Right atrium auricular region (tissue), 2 donors: ENCODE measurements at regions not wholly inside any gene's neighbourhood (a gene's known extent, or its start where the extent isn't known, plus 50 kb on each side); places are given as distances from the start of the nearest gene placed in this dataset.

Experiments
- DNase-seq: peaks from one replicate; pipeline ENCODE4 v3.0.0-alpha.2; 2019; ENCODE audit warnings: low spot score
- H3K27ac ChIP-seq, 2 donors: fragments of 200-600 bp; sonication (generic); 1 replicate in 1 of 2; 2 replicates in 1 of 2; pipeline ENCODE4 v1.5.1; 2016 to 2019
- H3K27me3 ChIP-seq, 2 donors: fragments of 200-600 bp; sonication (generic); one replicate each; pipeline versions ENCODE4 v1.5.1 to v1.6.0; 2017 to 2019
- H3K36me3 ChIP-seq: fragments of 200-600 bp; sonication (generic); one replicate; pipeline ENCODE4 v1.5.1; 2016
- H3K4me1 ChIP-seq, 2 donors: fragments of 200-600 bp; sonication (generic); one replicate each; pipeline versions ENCODE4 v1.5.1 to v1.6.0; 2017 to 2019
- H3K4me3 ChIP-seq, 2 donors: fragments of 200-600 bp; sonication (generic); 1 replicate in 1 of 2; 2 replicates in 1 of 2; pipeline ENCODE4 v1.5.1; 2017 to 2019; ENCODE audit warnings: mild to moderate bottlenecking in 1 of 2, moderate library complexity in 1 of 2
- H3K9me3 ChIP-seq, 2 donors: fragments of 200-600 bp; sonication (generic); one replicate each; pipeline ENCODE4 v1.5.1; 2019
- CTCF ChIP-seq, 2 donors: fragments of 200-600 bp; sonication (generic); IDR thresholded peaks; one replicate each; pipeline ENCODE4 v1.5.1; 2019; ENCODE audit warnings: antibody characterized with exemption in 2 of 2

- no peak for TF ChIP-seq CTCF (IDR thresholded peaks at IDR 0.05)
- Histone ChIP-seq H3K27ac (no peak overlapping the region), H3K4me3 (no peak overlapping the region), H3K27me3 (no peaks in the 10 kb centered on the region), H3K4me1 (no peaks in the 10 kb centered on the region), H3K36me3 (no peaks in the 10 kb centered on the region), H3K9me3 (no peaks in the 10 kb centered on the region)
- DNase-seq = no peak
These were observed 106.8 kb upstream of the LDAH start for GRCh38 chr2:20929721-20930120.

- no peak for TF ChIP-seq CTCF (IDR thresholded peaks at IDR 0.05)
- Histone ChIP-seq H3K27ac (no peak overlapping the region), H3K36me3 (no peaks in the 10 kb centered on the region), H3K4me1 (no peaks in the 10 kb centered on the region), H3K9me3 (no peaks in the 10 kb centered on the region), H3K27me3 (no peaks in the 10 kb centered on the region), H3K4me3 (no peak overlapping the region)
- DNase-seq = no peak
These were observed 105.7 kb upstream of the LDAH start for GRCh38 chr2:20928617-20929016.

- H3K4me3 ChIP-seq = no peak overlapping the region
- no peaks in the 10 kb centered on the region for H3K27me3 ChIP-seq
- H3K4me1 ChIP-seq = no peaks in the 10 kb centered on the region
- TF ChIP-seq CTCF (IDR thresholded peaks at IDR 0.05) = no peak
- H3K27ac ChIP-seq = no peak overlapping the region
- DNase-seq = no peak
- no peaks in the 10 kb centered on the region for H3K9me3 ChIP-seq
- H3K36me3 ChIP-seq = no peaks in the 10 kb centered on the region
These were observed 102.5 kb upstream of the LDAH start for GRCh38 chr2:20925265-20925889.

GRCh38 chr2:20919297-20919800 is 96.4 kb upstream of the LDAH start:
- no peak for TF ChIP-seq CTCF (IDR thresholded peaks at IDR 0.05)
- DNase-seq = no peak
- H3K36me3 ChIP-seq = no peaks in the 10 kb centered on the region
- H3K9me3 ChIP-seq = no peaks in the 10 kb centered on the region
- no peak overlapping the region for H3K27ac ChIP-seq
- H3K4me3 ChIP-seq = no peak overlapping the region
- no peaks in the 10 kb centered on the region for H3K4me1 ChIP-seq
- no peaks in the 10 kb centered on the region for H3K27me3 ChIP-seq

GRCh38 chr2:20917719-20918572 is 95.0 kb upstream of the LDAH start:
- no peak overlapping the region for H3K4me3 ChIP-seq
- TF ChIP-seq CTCF (IDR thresholded peaks at IDR 0.05) = no peak
- H3K9me3 ChIP-seq = no peaks in the 10 kb centered on the region
- DNase-seq = no peak
- H3K27ac ChIP-seq = no peak overlapping the region
- no peaks in the 10 kb centered on the region for H3K36me3 ChIP-seq
- no peaks in the 10 kb centered on the region for H3K27me3 ChIP-seq
- no peaks in the 10 kb centered on the region for H3K4me1 ChIP-seq
